Lower lobe of right lung (tissue), 2 donors: ENCODE measurements at regions not wholly inside any gene's neighbourhood (a gene's known extent, or its start where the extent isn't known, plus 50 kb on each side); places are given as distances from the start of the nearest gene placed in this dataset.
A peak's percentile ranks its signal among the peaks of the same experiment; 100 is the strongest.
"Not testable (repeated sequence)": the region's sequence is repeated elsewhere in the genome, so short reads cannot be mapped to it uniquely, and the experiment has no call there.

Experiments
- ATAC-seq, 2 donors: fragments of 200-7000 bp; cut with Tn5 transposase; one replicate each; pipeline ENCODE4 v1.9.1; 2020 to 2022; ENCODE audit warnings: mild to moderate bottlenecking in 2 of 2, moderate library complexity in 2 of 2
- DNase-seq: peaks from one replicate; pipeline ENCODE4 v3.0.0-alpha.2; 2020
- H3K27ac ChIP-seq: fragments of 200-600 bp; one replicate; pipeline ENCODE4 v1.8.0; 2022
- H3K27me3 ChIP-seq: fragments of 200-600 bp; one replicate; pipeline ENCODE4 v1.8.0; 2022; ENCODE audit warnings: low read depth
- H3K36me3 ChIP-seq: fragments of 200-600 bp; one replicate; pipeline ENCODE4 v1.8.0; 2022; ENCODE audit warnings: mild to moderate bottlenecking
- H3K4me1 ChIP-seq: fragments of 200-600 bp; one replicate; pipeline ENCODE4 v1.8.0; 2022
- H3K4me3 ChIP-seq: fragments of 200-600 bp; one replicate; pipeline ENCODE4 v1.8.0; 2022; ENCODE audit warnings: mild to moderate bottlenecking
- H3K9me3 ChIP-seq: fragments of 200-600 bp; one replicate; pipeline ENCODE4 v1.8.0; 2022
- CTCF ChIP-seq: fragments of 200-600 bp; IDR thresholded peaks from one replicate; pipeline ENCODE4 v1.8.0; 2022; ENCODE audit warnings: antibody characterized with exemption, mild to moderate bottlenecking
- intact Hi-C: fragments of 100-400 bp; cut with DNase I; formaldehyde crosslinking; loops from one replicate; pipeline ENCODE4 v1.11.0; 2022
- donor health status: DM: no; HTN: yes; CAD: no; lungs with severe emphysema.

GRCh38 chr1:55870106-55870505 lies 654.9 kb upstream of the USP24 start:
- no peak for ATAC-seq
- Histone ChIP-seq H3K36me3 (no peaks in the 10 kb centered on the region), H3K9me3 (no peaks in the 10 kb centered on the region), H3K4me1 (no peaks in the 10 kb centered on the region), H3K4me3 (no peak overlapping the region), H3K27me3 (no peaks in the 10 kb centered on the region), H3K27ac (no peak overlapping the region)
- no peak for DNase-seq
- intact Hi-C loops = no loop called here
- TF ChIP-seq CTCF = no peak

DNA sequence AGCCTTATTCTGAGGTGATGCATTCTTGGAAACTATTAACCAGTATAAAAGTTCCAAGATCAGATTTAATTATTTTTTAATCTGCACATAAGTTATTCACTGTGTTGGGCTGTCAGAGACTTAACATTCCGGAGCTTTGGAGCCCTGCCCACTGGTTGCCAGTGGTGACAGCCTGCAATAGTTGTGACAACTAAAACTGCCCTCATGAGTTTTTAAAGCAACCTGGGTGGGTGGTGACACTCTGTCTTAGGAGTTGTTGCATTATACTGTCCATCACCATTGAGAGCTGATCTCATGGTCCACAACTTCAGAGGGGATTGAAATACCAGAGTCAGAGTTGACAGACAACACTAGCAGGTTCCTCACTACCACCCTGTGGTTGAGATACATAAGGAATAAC lies 653.9 kb upstream of the USP24 start:
- H3K9me3 ChIP-seq = no peaks in the 10 kb centered on the region
- ATAC-seq = peak; percentile 65 to 71
- H3K27me3 ChIP-seq = no peaks in the 10 kb centered on the region
- no peaks in the 10 kb centered on the region for H3K36me3 ChIP-seq
- no peaks in the 10 kb centered on the region for H3K4me1 ChIP-seq
- TF ChIP-seq CTCF = no peak
- no peak overlapping the region for H3K4me3 ChIP-seq
- intact Hi-C loops = no loop called here
- peak; percentile 69 for DNase-seq
- H3K27ac ChIP-seq = no peak overlapping the region

DNA sequence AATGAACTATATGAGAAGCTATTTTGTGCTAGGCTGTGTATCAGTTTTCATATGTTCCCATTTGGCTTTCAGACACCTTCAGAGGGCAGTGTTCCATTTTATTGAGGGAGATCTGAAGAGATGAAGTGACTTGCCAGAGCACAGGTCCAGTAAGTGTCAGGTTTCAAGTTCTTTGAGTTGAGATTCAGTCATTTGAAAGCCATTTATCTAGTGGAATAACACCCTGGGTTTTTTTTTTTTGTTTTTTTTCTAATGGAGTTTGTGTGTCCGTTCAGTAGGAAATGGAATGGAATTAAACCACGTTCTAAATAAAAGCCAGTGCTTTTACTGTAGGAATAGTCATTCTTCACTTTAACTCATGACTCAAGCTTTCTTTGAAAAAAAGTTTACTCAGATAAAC lies 652.9 kb upstream of the USP24 start:
- no peaks in the 10 kb centered on the region for H3K4me1 ChIP-seq
- H3K36me3 ChIP-seq = no peaks in the 10 kb centered on the region
- H3K27me3 ChIP-seq = no peaks in the 10 kb centered on the region
- DNase-seq (no peak), ATAC-seq (no peak)
- no peak for TF ChIP-seq CTCF
- H3K4me3 ChIP-seq = no peak overlapping the region
- intact Hi-C loops = no loop called here
- H3K27ac ChIP-seq = no peak overlapping the region
- no peaks in the 10 kb centered on the region for H3K9me3 ChIP-seq

GRCh38 chr1:55867304-55867843 lies 652.2 kb upstream of the USP24 start:
- Histone ChIP-seq H3K4me1 (no peaks in the 10 kb centered on the region), H3K4me3 (no peak overlapping the region), H3K27me3 (no peaks in the 10 kb centered on the region), H3K36me3 (no peaks in the 10 kb centered on the region), H3K9me3 (no peaks in the 10 kb centered on the region), H3K27ac (no peak overlapping the region)
- intact Hi-C loops = no loop called here
- no peak for TF ChIP-seq CTCF
- DNase-seq (no peak), ATAC-seq (no peak)

GRCh38 chr1:55865778-55866177 lies 650.6 kb upstream of the USP24 start:
- H3K9me3 ChIP-seq, H3K27ac ChIP-seq, H3K4me3 ChIP-seq, H3K36me3 ChIP-seq, H3K4me1 ChIP-seq, H3K27me3 ChIP-seq, ATAC-seq, intact Hi-C loops, DNase-seq: not testable (repeated sequence)

DNA sequence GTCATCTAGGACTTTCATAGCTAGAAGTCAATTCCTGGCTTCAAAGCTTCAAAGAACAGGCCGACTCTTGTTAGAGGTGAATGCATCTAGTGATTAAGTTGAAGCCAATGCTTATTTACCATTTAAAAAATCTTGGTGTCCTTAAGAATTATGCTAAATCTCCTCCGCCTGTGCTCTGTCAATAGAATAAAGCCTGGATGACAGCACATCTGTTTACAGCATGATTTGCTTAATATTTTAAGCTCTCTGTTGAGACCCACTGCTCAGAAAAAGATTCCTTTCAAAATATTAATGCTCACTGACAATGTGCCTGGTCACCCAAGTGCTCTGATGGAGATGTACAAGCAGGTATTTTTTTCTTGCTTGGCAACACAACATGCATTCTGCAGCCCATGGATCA lies 649.1 kb upstream of the USP24 start:
- intact Hi-C loops = no loop called here
- DNase-seq = no peak

More for the DNA sequence above, 649.1 kb upstream of the USP24 start:
- ATAC-seq = no peak
- H3K4me3 ChIP-seq = no peak overlapping the region
- TF ChIP-seq CTCF = no peak
- no peaks in the 10 kb centered on the region for H3K4me1 ChIP-seq
- no peaks in the 10 kb centered on the region for H3K36me3 ChIP-seq
- H3K27ac ChIP-seq = no peak overlapping the region
- H3K9me3 ChIP-seq = no peaks in the 10 kb centered on the region
- no peaks in the 10 kb centered on the region for H3K27me3 ChIP-seq
